ENCODE measurements at regions not wholly inside any gene's neighbourhood (a gene's known extent, or its start where the extent isn't known, plus 50 kb on each side); places are given as distances from the start of the nearest gene placed in this dataset.
"Not testable (repeated sequence)": the region's sequence is repeated elsewhere in the genome, so short reads cannot be mapped to it uniquely, and the experiment has no call there.

GRCh38 chr2:195105581-195105980 lies 551.4 kb upstream of the SLC39A10 start:
- DNase-seq (ENCODE audit: missing footprints): no peak
- intact Hi-C loops (cut with DNase I): no loop called here
- no peak for ATAC-seq

GRCh38 chr2:195094330-195094729 lies 562.7 kb upstream of the SLC39A10 start:
- intact Hi-C loops (cut with DNase I): no loop called here
- no peak for DNase-seq (ENCODE audit: missing footprints)
- no peak for ATAC-seq

- no peak for ATAC-seq
- DNase-seq (ENCODE audit: missing footprints): no peak
- intact Hi-C loops (cut with DNase I): no loop called here
Measured at GRCh38 chr2:195092341-195092740, 564.7 kb upstream of the SLC39A10 start.

- intact Hi-C loops (cut with DNase I); ATAC-seq; DNase-seq (ENCODE audit: missing footprints): not testable (repeated sequence)
Measured at GRCh38 chr2:195072806-195073205, 584.2 kb upstream of the SLC39A10 start.

DNA sequence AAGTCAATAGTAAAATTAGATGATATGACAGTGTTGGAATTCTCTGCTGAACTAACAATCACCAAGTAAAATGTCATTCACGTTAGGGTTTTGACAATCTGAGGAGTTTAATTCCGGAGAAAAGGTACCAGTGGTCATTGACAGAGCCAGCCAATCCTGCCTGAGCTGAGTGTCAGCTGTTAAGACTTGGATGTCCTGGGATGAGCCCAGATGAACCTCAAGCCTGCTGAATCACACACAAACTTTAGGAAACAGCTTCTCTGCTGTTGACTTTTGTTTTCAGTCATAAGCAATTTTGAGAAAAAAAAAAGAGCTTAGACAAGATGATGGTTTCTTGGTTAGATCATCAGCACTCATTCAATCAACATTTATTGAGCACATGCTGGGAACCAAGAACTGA lies 600.0 kb upstream of the SLC39A10 start:
- ATAC-seq: no peak
- DNase-seq (ENCODE audit: missing footprints): no peak
- intact Hi-C loops (cut with DNase I): no loop called here

- DNase-seq (ENCODE audit: missing footprints) (no peak), ATAC-seq (no peak)
- intact Hi-C loops (cut with DNase I): no loop called here
Measured at GRCh38 chr2:195055996-195056395, 601.0 kb upstream of the SLC39A10 start.

DNA sequence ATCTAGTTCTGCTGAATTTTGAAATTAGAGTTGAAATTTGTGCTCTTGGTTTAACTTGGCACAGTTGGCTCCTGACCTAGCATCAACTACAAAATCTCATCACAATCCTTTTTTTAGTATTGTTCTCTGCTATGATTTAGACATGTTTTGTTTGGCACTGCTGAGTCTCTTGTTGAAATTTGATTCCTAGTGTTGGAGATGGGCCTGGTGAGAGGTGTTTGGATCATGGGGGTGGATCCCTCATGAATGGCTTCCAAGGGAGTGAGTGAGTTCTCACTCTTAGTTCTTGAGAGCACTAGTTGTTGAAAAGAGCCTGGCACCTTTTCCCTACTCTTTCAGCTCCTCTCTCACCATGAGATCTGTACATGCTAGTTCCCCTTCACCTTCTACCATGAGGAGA lies 605.6 kb upstream of the SLC39A10 start:
- intact Hi-C loops (cut with DNase I): no loop called here

GRCh38 chr2:195049372-195050031 lies 607.5 kb upstream of the SLC39A10 start:
- intact Hi-C loops (cut with DNase I): no loop called here
- no peak for ATAC-seq

More for the DNA sequence above, 605.6 kb upstream of the SLC39A10 start:
- no peak for DNase-seq (ENCODE audit: missing footprints)
- no peak for ATAC-seq

DNA sequence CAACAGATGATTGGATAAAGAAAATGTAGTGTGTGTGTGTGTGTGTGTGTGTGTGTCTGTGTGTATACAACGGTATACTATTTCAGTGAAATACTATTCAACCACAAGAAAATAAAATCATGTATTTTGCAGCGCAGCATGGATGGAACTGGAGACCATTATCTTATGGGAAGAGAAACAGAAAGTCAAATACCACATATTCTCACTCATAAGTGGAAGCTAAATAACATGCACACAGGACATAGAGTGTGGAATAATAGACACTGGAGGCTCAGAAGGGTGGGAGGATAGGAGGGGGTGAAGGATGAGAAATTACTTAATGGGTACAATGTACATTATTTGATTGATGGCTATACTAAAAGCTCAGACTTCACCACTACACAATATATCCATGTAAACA lies 609.1 kb upstream of the SLC39A10 start:
- intact Hi-C loops (cut with DNase I): no loop called here
- ATAC-seq: no peak
- no peak for DNase-seq (ENCODE audit: missing footprints)

More at GRCh38 chr2:195049372-195050031, 607.5 kb upstream of the SLC39A10 start:
- no peak for DNase-seq (ENCODE audit: missing footprints)

DNA sequence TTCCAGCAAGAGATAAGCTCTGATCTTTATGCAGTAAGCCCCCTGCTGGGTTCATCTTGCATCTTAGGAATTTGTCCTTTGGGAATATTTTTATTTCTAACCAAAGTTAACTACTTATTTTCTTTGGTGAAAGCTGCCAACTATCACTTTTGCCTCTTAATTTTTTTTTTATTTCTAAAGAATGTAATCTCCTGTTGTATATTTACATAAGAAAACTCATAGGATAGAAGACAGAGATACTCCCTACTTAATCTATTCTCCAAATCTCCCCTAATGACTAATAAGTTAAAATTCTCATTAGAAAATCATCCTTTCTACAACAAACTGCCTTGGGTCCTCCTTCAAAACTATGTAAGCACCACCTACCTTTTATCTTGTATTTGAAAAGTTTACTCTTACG lies 612.2 kb upstream of the SLC39A10 start:
- intact Hi-C loops (cut with DNase I): no loop called here
- no peak for DNase-seq (ENCODE audit: missing footprints)
- no peak for ATAC-seq

GRCh38 chr2:195038153-195038552 lies 618.9 kb upstream of the SLC39A10 start:
- peak; percentile 20 for ATAC-seq
- no peak for DNase-seq (ENCODE audit: missing footprints)
- intact Hi-C loops (cut with DNase I): no loop called here

- no peak for ATAC-seq
- DNase-seq (ENCODE audit: missing footprints): no peak
- intact Hi-C loops (cut with DNase I): no loop called here
Measured at GRCh38 chr2:195037045-195037444, 620.0 kb upstream of the SLC39A10 start.

DNA sequence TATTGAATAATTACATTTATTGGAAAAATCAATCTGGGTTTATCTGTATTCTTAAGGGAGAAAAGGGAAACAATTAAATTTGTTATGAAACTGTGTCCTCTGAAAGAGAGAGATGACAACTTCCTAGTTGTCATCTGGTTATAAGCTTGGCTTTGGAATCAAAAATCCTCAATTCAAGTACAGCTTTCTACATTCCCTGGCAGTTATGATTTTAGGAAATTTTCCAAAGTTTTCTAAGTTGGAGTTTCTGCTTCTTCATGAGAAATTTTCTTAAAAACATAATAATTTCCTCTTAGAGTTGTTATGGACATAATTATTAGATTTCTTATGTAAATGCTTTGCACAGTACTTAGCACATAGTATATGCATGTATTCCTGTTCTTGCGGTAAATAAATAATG lies 625.6 kb upstream of the SLC39A10 start:
- DNase-seq (ENCODE audit: missing footprints) (no peak), ATAC-seq (no peak)
- intact Hi-C loops (cut with DNase I): no loop called here

- ATAC-seq: no peak
- DNase-seq (ENCODE audit: missing footprints): no peak
- intact Hi-C loops (cut with DNase I): no loop called here
Measured at GRCh38 chr2:195029804-195030654, 627.0 kb upstream of the SLC39A10 start.

- ATAC-seq: no peak
- no peak for DNase-seq (ENCODE audit: missing footprints)
- intact Hi-C loops (cut with DNase I): no loop called here
Measured at GRCh38 chr2:195027947-195028346, 629.1 kb upstream of the SLC39A10 start.

GRCh38 chr2:195026261-195026660 lies 630.8 kb upstream of the SLC39A10 start:
- DNase-seq (ENCODE audit: missing footprints) (peak; percentile 21), ATAC-seq (no peak)
- intact Hi-C loops (cut with DNase I): no loop called here

GRCh38 chr2:195022508-195022830 lies 634.6 kb upstream of the SLC39A10 start:
- peak; percentile 56 for DNase-seq (ENCODE audit: missing footprints)
- ATAC-seq: no peak

GRCh38 chr2:195021711-195022507 lies 635.1 kb upstream of the SLC39A10 start:
- intact Hi-C loops (cut with DNase I): no loop called here
- DNase-seq (ENCODE audit: missing footprints) (no peak), ATAC-seq (no peak)

More at GRCh38 chr2:195022508-195022830, 634.6 kb upstream of the SLC39A10 start:
- intact Hi-C loops (cut with DNase I): no loop called here

DNA sequence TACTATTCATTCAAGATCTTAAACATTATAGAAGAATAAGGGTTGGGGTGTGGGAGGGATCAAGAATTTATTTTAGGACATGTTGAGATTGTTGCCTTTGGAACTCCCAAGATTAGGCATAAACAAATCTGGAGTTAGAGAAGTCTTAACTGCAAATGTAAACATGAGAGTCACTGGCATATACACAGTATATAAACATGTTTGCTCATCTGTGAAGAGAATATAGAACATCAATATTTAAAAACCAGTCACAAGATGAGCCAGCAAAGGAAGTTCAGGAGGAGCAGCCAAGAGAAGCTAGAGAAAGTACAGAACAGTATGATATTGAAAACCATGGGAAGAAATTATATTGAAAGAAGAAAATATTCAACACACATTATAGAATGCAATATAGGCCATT lies 638.6 kb upstream of the SLC39A10 start:
- no peak for ATAC-seq
- intact Hi-C loops (cut with DNase I): no loop called here
- DNase-seq (ENCODE audit: missing footprints): no peak

DNA sequence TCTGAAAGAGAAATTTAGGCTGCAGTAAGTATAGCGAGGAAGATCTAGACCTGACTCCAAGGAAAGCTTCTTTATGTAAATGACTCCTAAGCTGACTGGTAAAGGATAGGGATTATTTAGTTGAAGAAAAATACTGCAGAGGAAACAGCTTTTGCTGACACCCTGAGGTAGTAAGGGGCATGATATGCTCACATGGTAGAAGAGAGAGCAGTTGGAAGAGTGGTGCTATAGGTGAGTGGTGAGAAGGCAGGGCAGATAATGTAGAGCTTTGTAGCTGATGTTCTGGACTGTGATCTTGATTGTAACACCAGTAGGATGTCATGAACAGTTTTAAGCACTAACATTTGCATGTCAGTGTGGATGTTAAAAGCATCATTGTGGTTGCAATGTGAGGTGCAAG lies 639.1 kb upstream of the SLC39A10 start:
- no peak for ATAC-seq
- no peak for DNase-seq (ENCODE audit: missing footprints)
- intact Hi-C loops (cut with DNase I): no loop called here

Data from Right ventricle myocardium inferior (tissue), 1 donor.